ENCODE measurements at regions not wholly inside any gene's neighbourhood (a gene's known extent, or its start where the extent isn't known, plus 50 kb on each side); places are given as distances from the start of the nearest gene placed in this dataset.

DNA sequence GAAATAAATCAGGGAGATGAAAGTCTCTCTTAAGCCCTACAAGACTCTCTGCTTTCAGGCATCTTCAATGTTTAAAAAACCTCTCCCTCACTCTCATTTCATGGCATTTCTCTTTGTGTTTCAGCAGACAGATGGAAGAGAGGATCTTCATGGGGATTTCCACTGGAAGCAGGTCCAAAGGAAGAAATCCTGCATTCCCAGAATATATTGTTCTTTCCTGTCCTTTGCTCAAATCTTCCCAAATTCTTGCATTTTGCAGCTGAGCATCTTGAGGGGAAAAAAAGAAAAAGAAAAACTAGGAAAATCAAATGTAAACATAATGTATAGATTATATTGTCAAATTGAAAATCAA lies 382.2 kb downstream of the ENC1 start:
- DNase-seq (ENCODE audit: low read depth) = no peak

GRCh38 chr5:74257645-74258313 lies 382.7 kb downstream of the ENC1 start:
- peak; percentile 91 for DNase-seq (ENCODE audit: low read depth)

DNA sequence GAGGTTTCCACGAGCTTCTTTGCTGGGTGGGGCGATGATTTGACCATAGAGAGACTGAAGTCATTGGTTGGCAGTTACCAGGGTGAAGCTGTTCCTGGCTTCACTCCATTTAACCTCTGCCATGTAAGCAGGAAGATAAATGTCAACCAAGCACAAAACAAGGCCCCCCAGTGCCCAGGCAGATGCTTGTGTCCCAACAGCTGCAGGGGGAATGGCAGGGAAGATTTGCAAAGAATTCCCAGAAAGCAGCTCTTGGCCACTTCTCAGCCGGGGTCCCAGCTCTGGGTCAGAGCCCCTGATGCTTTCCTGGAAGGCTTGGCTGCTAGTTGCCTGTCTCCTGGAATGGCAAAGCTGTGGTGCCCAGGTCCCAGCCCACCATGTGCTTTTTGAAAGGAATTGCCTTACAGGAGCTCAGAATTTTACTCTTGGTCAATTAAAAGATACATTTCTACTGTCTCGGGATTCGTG lies 383.4 kb downstream of the ENC1 start:
- no peak for DNase-seq (ENCODE audit: low read depth)

- no peak for DNase-seq (ENCODE audit: low read depth)
These were observed 384.7 kb downstream of the ENC1 start for GRCh38 chr5:74255692-74256392.

- DNase-seq (ENCODE audit: low read depth) = no peak
These were observed 386.3 kb downstream of the ENC1 start for GRCh38 chr5:74254257-74254656.

- no peak for DNase-seq (ENCODE audit: low read depth)
These were observed 388.5 kb downstream of the ENC1 start for GRCh38 chr5:74252044-74252443.

GRCh38 chr5:74251141-74252035 lies 389.1 kb downstream of the ENC1 start:
- DNase-seq (ENCODE audit: low read depth) = peak; percentile 100

DNA sequence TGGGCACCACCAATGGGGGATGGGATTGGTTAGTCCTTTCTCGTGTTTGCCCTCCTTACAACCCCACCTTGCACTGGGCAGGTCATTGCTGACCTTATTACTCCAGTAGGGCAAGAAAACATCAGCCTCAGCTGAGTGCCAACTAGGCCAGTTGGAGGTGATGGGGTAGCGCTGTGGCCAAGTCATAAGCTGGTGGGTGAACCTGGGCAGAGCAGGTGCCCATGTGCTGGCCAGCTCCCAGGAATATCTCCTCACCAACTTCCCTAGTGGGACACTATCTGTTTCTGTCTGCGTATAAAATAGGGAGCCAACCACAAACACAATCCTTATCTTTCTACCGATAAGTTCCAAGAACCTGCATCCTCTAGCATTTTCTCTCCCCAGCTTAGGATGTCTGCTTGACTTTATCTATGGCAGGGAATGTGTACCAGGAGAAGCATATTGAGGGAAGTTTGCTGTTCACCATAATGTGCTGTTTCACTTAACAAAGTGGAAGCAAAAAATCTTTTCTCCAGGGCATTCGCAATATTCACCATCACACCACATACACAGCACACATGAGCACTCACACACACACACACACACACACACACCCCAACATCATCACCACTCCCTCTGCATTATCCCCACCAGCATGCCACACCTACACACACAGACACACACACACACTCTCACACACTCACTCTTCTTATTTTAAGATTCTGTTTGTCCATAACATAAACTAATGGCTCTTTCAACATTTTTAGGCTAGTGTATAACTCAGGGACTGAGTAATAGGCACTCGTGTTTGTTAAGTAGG lies 390.0 kb downstream of the ENC1 start:
- peak; percentile 67 for DNase-seq (ENCODE audit: low read depth)

- no peak for DNase-seq (ENCODE audit: low read depth)
These were observed 392.0 kb downstream of the ENC1 start for GRCh38 chr5:74248576-74248975.

GRCh38 chr5:74244406-74244805 lies 396.1 kb downstream of the ENC1 start:
- no peak for DNase-seq (ENCODE audit: low read depth)

GRCh38 chr5:74243634-74244033 lies 396.9 kb downstream of the ENC1 start:
- DNase-seq (ENCODE audit: low read depth) = peak; percentile 60

DNA sequence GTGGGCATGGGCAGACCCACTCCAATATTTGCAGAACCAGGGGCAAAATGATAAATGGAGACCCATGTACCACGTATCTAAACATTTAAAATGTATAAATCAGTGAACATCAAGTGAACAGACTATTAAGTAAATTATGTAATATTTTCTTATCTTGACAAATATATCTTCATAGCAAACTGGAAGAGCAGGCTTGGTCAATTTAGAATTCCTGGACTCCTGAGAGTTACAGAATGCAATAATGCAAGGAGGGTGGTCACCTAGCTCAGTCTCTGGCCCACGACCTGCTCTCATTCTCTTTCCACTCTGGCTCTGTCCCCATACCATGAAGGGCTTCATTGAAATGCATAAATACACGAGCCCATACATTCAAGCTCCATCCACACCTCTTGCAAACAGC lies 398.0 kb downstream of the ENC1 start:
- no peak for DNase-seq (ENCODE audit: low read depth)

DNA sequence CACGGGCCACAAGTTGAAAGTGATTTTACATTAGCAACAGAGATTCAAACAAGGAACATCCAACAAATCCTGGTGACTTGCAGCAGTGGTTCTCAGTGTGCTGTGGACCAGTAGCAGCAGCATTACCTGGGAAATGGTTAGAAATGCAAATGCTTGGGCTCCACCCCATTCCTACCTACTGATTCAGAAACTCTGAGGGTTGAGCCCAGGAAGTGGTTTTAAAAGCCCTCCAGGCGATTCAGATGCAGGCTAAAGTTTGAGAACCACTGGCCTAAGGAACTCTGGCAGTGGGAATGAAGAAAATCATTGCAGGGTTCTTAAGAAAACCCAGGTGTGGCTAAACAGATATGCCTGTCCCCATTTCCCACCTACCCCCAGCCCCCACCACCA lies 398.8 kb downstream of the ENC1 start:
- no peak for DNase-seq (ENCODE audit: low read depth)

GRCh38 chr5:74240783-74241750 lies 399.5 kb downstream of the ENC1 start:
- DNase-seq (ENCODE audit: low read depth) = peak; percentile 3

DNA sequence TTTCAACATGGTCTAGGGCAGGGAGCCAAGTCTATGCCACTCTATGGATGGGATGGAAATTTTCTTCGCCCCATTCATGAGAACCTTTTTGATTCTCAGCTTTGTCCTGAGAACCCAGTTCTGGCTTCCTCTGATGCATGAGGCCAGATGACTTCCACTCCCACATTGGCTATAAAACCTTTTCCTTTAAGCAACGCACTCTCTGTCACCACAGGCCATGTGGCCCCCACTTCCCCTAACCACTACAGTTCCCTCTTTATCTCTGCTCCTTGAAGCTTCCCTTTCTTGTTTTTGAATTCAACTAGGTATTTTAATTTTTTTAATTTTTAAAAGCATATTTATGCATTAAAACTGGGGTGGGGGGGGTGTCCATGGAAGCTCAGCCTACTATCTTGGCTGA lies 401.3 kb downstream of the ENC1 start:
- no peak for DNase-seq (ENCODE audit: low read depth)

DNA sequence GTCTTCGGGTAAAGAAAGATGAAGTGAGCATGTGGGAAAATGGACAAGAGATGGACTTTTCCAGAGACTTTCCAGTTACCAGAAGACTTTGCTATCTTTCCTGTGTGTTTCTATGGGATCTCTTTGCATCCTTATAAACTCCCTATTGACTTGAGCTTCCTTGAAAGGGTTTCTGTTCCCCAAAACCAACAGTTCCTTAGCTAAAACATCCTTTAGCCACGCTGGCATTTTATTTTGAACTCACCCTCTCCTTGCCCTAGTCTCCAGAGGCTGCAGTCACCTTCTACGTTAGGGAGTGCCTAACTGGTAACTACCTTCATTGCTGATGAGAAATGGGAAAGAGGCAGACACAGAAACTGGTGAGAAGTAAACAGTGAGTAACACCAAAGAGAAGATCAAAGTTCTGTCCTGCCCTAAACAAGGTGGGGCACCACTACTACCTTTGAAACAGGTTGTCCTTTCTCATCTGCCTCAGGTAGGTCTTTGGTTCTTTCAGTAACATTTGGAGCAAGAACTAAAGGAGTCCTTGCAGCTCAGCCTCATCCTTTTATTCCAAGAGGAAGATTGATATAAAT lies 402.9 kb downstream of the ENC1 start:
- DNase-seq (ENCODE audit: low read depth) = no peak

DNA sequence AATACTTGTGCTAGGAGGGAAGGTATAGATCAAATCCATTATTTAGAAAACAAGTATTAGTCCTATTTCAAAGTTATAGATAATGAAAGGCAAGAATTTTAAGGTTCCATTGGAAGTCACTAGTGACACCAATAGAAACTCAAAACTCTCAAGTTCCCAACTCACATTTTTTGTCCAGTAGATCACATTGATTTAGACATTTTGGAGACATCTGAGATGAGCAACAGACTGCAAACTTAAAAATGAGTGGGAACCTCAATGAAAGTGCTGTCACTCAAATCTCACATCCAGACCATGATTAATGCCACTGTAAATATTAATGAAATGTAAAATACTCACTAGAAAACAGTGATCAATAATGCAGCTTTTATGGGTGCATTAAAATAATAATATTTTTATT lies 405.0 kb downstream of the ENC1 start:
- DNase-seq (ENCODE audit: low read depth) = no peak

DNA sequence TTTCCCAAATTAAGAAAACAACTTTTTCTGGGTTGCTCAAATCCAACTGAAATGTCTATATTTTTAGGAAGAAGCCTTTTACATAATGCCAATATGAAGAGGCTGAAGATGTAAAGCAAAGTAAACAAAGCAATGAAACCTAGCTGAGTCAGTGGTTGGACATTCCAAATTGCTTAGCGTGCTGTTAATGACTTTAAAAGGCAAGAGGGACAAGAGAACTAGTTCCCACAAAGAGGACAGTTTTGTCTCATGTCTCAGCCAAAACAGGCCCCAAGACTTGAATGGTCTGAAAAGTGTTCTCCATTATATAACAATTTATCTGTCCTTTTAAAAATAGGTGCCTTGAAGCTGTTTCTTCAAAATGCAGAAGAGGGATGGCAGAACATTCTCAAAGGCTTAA lies 407.0 kb downstream of the ENC1 start:
- DNase-seq (ENCODE audit: low read depth) = peak; percentile 19

- no peak for DNase-seq (ENCODE audit: low read depth)
These were observed 407.4 kb downstream of the ENC1 start for GRCh38 chr5:74233091-74233490.

DNA sequence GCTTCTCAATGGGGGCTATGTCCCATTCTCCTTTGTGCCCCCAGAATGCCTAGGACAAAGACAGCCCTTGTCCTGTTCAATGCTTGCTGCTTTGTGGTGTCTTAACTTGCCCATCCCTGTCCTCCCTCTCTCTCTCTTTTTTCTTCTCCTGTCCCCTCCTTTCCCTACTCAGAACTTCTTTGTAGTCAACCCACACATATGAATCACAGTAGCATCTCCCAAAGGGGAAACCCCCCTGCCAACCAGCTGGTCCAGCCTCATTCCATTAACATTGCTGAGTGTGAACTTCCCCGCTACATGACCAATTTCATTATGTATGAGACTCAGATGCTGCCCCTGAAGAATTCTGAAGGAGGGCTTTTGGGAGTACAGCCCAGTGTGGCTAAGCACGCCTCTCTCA lies 408.3 kb downstream of the ENC1 start:
- DNase-seq (ENCODE audit: low read depth) = peak; percentile 31
